ENCODE measurements at regions not wholly inside any gene's neighbourhood (a gene's known extent, or its start where the extent isn't known, plus 50 kb on each side); places are given as distances from the start of the nearest gene placed in this dataset.

DNA sequence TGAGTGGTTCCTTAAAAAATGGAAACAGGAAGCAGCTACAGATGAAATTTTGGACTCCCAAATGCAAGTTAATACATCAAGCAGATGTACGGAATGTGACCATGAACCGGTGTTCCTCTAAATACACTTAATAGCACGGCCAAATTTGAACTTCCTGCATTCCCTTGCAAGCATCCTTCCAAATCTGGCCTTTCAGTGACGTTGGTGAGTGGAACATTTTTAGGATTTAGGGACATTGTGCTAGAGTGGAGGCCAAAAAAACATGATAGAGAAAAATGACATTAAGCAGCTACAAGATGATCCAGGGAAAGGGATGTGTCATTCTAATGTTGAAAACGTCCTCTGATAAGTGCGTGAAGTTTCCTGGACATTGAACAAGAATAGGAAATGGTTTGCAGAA, 62.1 kb downstream of the CTAGE1 start:
- 65 to 69% methylated on average over 6 of the region's 6 CpGs for WGBS, 2 donors
- H3K27ac ChIP-seq (ENCODE audit: low read depth in 2 of 2, low read length in 1 of 2) = no peak overlapping the region
- H3K27me3 ChIP-seq (ENCODE audit: control insufficient read depth in 1 of 2, insufficient read depth in 2 of 2, low read length in 2 of 2) = no peaks in the 10 kb centered on the region
- H3K36me3 ChIP-seq (ENCODE audit: control insufficient read depth in 2 of 2, insufficient read depth in 2 of 2, low read length in 1 of 2) = no peaks in the 10 kb centered on the region
- no peaks in the 10 kb centered on the region for H3K9me3 ChIP-seq (ENCODE audit: control insufficient read depth in 2 of 2, insufficient read depth in 1 of 2, low read depth in 1 of 2, low read length in 1 of 2)
- H3K4me1 ChIP-seq (ENCODE audit: control insufficient read depth in 2 of 2, insufficient read depth in 2 of 2, low read length in 1 of 2) = no peaks in the 10 kb centered on the region
- no peak overlapping the region for H3K4me3 ChIP-seq (ENCODE audit: low read depth in 1 of 2, low read length in 2 of 2)

DNA sequence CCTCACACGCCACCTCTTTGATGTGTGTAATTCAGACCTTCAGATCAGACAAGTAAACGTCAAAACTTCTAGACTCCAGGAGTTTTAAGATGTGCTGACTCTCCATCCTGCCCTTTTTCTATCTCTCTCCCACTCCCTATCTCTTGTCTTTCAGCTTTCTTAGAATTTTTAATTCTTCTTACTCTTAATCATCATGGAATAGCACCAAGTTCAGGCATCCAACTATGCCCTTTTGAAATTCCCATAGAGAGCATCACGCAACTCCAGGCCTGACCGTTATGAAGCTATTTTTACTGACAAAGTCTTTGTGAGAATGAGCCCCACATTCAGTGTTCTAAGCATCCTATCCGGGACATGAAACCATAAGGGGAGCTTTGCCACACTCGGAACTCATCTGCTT, 62.6 kb downstream of the CTAGE1 start:
- 82 to 85% methylated on average over 6 of the region's 6 CpGs for WGBS, 2 donors
- Histone ChIP-seq H3K36me3 (ENCODE audit: control insufficient read depth in 2 of 2, insufficient read depth in 2 of 2, low read length in 1 of 2) (no peaks in the 10 kb centered on the region), H3K9me3 (ENCODE audit: control insufficient read depth in 2 of 2, insufficient read depth in 1 of 2, low read depth in 1 of 2, low read length in 1 of 2) (no peaks in the 10 kb centered on the region), H3K4me1 (ENCODE audit: control insufficient read depth in 2 of 2, insufficient read depth in 2 of 2, low read length in 1 of 2) (no peaks in the 10 kb centered on the region), H3K4me3 (ENCODE audit: low read depth in 1 of 2, low read length in 2 of 2) (no peak overlapping the region), H3K27ac (ENCODE audit: low read depth in 2 of 2, low read length in 1 of 2) (no peak overlapping the region), H3K27me3 (ENCODE audit: control insufficient read depth in 1 of 2, insufficient read depth in 2 of 2, low read length in 2 of 2) (no peaks in the 10 kb centered on the region)

DNA sequence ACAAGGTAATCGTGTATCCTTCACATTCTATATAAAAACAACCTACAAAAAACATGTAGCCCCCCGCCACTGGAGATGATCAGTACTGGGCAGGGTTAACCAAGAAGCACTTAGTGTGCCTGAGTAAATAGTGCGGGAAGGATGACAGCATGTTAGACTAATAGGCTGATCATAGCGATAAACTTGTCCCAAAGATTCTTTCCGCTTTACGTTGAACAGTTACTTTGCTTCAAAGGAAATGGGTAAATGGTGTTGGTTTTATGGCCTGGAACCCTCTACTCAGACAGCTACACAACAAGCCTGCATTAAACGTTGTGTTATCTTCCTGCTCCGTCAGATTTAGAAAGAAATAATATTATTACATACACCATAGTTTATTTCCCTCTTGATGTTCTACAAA, 67.7 kb downstream of the CTAGE1 start:
- Histone ChIP-seq H3K36me3 (ENCODE audit: control insufficient read depth in 2 of 2, insufficient read depth in 2 of 2, low read length in 1 of 2) (no peaks in the 10 kb centered on the region), H3K4me1 (ENCODE audit: control insufficient read depth in 2 of 2, insufficient read depth in 2 of 2, low read length in 1 of 2) (peaks cover 0 to 3% of the 10 kb centered on the region in 2 donors), H3K27ac (ENCODE audit: low read depth in 2 of 2, low read length in 1 of 2) (no peak overlapping the region), H3K27me3 (ENCODE audit: control insufficient read depth in 1 of 2, insufficient read depth in 2 of 2, low read length in 2 of 2) (no peaks in the 10 kb centered on the region), H3K4me3 (ENCODE audit: low read depth in 1 of 2, low read length in 2 of 2) (no peak overlapping the region), H3K9me3 (ENCODE audit: control insufficient read depth in 2 of 2, insufficient read depth in 1 of 2, low read depth in 1 of 2, low read length in 1 of 2) (no peaks in the 10 kb centered on the region)
- 80 to 84% methylated on average over 8 of the region's 8 CpGs for WGBS, 2 donors

DNA sequence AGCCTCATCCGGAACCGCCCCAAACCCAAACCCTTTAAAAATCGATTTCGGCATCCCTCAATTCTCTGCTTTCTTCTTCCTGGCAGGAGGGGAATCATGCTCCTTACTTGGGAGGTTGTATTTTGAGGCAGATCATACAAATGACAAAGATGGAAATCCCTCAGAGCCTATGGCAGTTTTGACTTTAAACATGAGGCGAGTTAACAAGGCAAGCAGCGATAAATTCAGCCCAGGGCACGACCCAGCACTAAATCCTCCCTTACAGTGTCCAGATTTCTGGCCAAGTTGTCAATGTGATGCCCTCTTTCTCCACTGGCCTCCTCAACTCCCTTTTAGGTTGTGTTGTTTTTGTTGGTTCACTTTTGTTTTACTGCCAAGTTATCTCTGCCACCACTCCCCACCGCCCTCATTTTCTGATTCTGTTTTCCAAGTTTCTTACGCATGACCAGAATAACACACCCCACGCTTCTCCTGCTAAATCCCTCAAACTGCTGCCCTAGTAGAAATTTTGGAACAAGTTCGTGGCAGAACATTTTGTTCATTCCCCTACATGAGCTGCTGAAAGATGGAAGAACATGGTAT, 68.3 kb downstream of the CTAGE1 start:
- WGBS, 2 donors = 45 to 48% methylated on average over 11 of the region's 11 CpGs
- peaks cover 0 to 3% of the 10 kb centered on the region in 2 donors for H3K4me1 ChIP-seq (ENCODE audit: control insufficient read depth in 2 of 2, insufficient read depth in 2 of 2, low read length in 1 of 2)
- H3K4me3 ChIP-seq (ENCODE audit: low read depth in 1 of 2, low read length in 2 of 2) = peak overlapping the region; percentile 40 to 49

DNA sequence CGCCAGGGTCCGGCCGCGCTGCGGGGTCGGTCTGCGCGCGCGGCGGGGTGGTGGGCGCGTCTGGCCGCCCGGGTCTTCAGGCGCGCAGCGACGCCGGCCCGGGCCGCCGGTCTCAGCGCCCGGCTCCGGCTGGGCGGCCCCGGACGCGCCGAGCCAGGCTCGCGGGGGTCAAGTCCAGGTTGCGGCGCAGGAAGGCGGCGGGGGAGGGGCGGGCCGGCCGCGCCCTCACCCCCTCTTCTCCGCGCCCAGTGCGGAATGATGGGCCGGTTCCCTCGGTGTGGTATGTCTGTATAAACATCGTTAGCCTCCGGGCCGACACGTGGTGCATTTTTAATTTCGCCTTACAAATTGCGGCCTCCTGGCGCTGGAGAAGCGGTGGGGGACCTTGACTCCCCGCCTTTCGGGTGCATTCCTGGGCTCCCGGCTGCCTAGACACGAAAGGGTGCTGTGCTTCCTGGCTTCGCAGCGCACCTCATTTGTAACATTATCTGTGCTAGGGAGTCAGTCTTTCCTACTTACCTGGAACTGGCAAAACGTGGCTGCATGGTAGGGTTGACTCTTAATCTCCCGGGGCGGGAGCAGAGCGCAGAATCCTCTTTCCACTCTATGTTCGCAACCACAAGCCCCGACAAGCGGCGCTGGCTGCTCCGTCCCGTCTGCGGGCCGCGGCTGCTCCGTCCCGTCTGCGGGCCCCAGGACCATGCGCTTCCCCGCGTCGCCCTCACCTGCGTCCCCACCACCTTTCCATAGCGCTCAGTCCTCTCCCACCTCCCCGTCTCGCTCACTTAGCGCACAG, 69.0 kb downstream of the CTAGE1 start:
- WGBS, 2 donors = 3 to 5% methylated on average over 82 to 85 of the region's 85 CpGs
- H3K9me3 ChIP-seq (ENCODE audit: control insufficient read depth in 2 of 2, insufficient read depth in 1 of 2, low read depth in 1 of 2, low read length in 1 of 2) = no peaks in the 10 kb centered on the region
- H3K27me3 ChIP-seq (ENCODE audit: control insufficient read depth in 1 of 2, insufficient read depth in 2 of 2, low read length in 2 of 2) = no peaks in the 10 kb centered on the region
- H3K27ac ChIP-seq (ENCODE audit: low read depth in 2 of 2, low read length in 1 of 2) = peak overlapping the region in 1 of 2 donors; percentile 14
- H3K4me3 ChIP-seq (ENCODE audit: low read depth in 1 of 2, low read length in 2 of 2) = peak overlapping the region; percentile 40 to 49
- peaks cover 0 to 3% of the 10 kb centered on the region in 2 donors for H3K4me1 ChIP-seq (ENCODE audit: control insufficient read depth in 2 of 2, insufficient read depth in 2 of 2, low read length in 1 of 2)
- no peaks in the 10 kb centered on the region for H3K36me3 ChIP-seq (ENCODE audit: control insufficient read depth in 2 of 2, insufficient read depth in 2 of 2, low read length in 1 of 2)

More for the DNA sequence above, 68.3 kb downstream of the CTAGE1 start:
- Histone ChIP-seq H3K27ac (ENCODE audit: low read depth in 2 of 2, low read length in 1 of 2) (no peak overlapping the region), H3K27me3 (ENCODE audit: control insufficient read depth in 1 of 2, insufficient read depth in 2 of 2, low read length in 2 of 2) (no peaks in the 10 kb centered on the region), H3K9me3 (ENCODE audit: control insufficient read depth in 2 of 2, insufficient read depth in 1 of 2, low read depth in 1 of 2, low read length in 1 of 2) (no peaks in the 10 kb centered on the region), H3K36me3 (ENCODE audit: control insufficient read depth in 2 of 2, insufficient read depth in 2 of 2, low read length in 1 of 2) (no peaks in the 10 kb centered on the region)

DNA sequence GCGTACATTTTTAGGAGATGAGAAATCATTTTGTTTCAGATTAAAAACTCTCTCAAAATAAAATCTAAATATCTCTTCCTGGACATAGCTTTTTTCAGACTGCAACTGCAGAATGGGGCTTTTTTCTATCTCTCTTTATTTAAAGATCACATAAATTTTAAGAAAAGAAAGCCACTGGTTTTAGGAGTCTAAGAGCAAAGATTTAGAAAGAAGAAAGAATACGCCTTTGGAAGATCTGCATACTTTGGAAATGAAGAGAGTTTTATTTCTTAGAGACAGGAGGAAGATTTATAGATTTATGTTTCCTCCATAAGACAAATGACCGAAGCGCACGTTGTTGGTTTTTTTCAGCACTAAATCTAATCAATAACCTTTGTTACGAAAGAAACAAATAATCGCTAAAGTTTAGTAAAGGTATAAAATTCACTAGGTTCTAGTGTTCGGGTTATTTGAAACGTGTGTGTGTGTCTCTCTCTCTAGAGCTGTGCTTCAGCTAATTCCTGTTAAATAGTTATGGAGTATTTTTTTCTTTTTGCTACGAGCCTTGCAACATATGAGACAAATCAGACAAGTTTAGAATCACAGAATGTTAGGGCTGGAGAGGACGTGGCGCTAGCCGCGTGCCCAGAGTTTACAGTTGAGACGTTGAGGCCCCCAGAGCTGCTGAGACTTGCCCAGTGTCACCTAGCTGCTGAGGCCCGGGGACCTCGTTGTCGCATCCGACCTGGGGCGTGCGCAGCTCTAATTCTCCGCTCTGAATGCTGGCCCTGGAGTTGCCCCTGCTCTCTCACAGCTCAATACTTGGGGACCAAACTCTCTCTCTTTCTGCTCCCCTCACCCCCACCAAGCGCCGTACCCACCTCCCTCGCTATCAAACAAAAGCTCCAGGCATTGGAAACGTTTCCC, 69.9 kb downstream of the CTAGE1 start:
- H3K27me3 ChIP-seq (ENCODE audit: control insufficient read depth in 1 of 2, insufficient read depth in 2 of 2, low read length in 2 of 2) = no peaks in the 10 kb centered on the region
- 24 to 30% methylated on average over 26 of the region's 26 CpGs for WGBS, 2 donors

DNA sequence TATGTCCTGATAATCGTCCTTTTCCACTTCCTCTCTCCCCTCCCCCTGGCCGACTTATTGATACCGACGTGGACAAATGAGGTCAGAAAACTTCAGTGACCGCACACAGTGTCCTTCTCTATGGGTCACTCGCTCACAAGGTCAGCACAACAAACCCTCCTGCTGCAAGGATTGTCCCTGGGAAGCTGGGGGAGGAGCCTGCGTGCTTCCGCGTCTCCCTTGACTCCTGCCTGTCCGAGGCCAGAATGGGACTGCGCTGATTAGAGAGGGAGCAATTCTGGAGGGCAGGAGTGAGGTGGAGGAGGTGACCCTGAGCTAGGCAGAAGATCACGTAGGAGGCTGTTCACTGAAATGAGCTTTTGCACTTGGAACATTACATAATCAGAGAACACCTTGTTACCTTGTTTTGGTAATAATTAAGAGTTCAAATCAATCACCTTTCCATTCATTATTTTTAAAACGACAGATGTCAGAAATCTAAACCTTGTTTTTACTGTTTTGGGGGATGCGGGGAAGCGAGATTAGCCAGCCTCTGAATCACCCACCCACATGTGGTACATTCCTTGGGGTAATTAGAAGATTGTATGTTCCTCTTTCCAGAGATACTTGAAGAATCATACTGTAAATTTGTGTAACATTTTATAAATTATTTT, 70.6 kb downstream of the CTAGE1 start:
- WGBS, 2 donors = 42 to 62% methylated on average over 15 of the region's 15 CpGs
- Histone ChIP-seq H3K4me1 (ENCODE audit: control insufficient read depth in 2 of 2, insufficient read depth in 2 of 2, low read length in 1 of 2) (peaks cover 0 to 3% of the 10 kb centered on the region in 2 donors), H3K27me3 (ENCODE audit: control insufficient read depth in 1 of 2, insufficient read depth in 2 of 2, low read length in 2 of 2) (no peaks in the 10 kb centered on the region), H3K27ac (ENCODE audit: low read depth in 2 of 2, low read length in 1 of 2) (peak overlapping the region in 1 of 2 donors; percentile 0), H3K4me3 (ENCODE audit: low read depth in 1 of 2, low read length in 2 of 2) (no peak overlapping the region), H3K9me3 (ENCODE audit: control insufficient read depth in 2 of 2, insufficient read depth in 1 of 2, low read depth in 1 of 2, low read length in 1 of 2) (no peaks in the 10 kb centered on the region), H3K36me3 (ENCODE audit: control insufficient read depth in 2 of 2, insufficient read depth in 2 of 2, low read length in 1 of 2) (no peaks in the 10 kb centered on the region)

More for the DNA sequence above, 69.9 kb downstream of the CTAGE1 start:
- Histone ChIP-seq H3K36me3 (ENCODE audit: control insufficient read depth in 2 of 2, insufficient read depth in 2 of 2, low read length in 1 of 2) (no peaks in the 10 kb centered on the region), H3K27ac (ENCODE audit: low read depth in 2 of 2, low read length in 1 of 2) (peak overlapping the region in 1 of 2 donors; percentile 14), H3K4me1 (ENCODE audit: control insufficient read depth in 2 of 2, insufficient read depth in 2 of 2, low read length in 1 of 2) (peaks cover 0 to 3% of the 10 kb centered on the region in 2 donors), H3K4me3 (ENCODE audit: low read depth in 1 of 2, low read length in 2 of 2) (peak overlapping the region; percentile 40 to 49), H3K9me3 (ENCODE audit: control insufficient read depth in 2 of 2, insufficient read depth in 1 of 2, low read depth in 1 of 2, low read length in 1 of 2) (no peaks in the 10 kb centered on the region)

DNA sequence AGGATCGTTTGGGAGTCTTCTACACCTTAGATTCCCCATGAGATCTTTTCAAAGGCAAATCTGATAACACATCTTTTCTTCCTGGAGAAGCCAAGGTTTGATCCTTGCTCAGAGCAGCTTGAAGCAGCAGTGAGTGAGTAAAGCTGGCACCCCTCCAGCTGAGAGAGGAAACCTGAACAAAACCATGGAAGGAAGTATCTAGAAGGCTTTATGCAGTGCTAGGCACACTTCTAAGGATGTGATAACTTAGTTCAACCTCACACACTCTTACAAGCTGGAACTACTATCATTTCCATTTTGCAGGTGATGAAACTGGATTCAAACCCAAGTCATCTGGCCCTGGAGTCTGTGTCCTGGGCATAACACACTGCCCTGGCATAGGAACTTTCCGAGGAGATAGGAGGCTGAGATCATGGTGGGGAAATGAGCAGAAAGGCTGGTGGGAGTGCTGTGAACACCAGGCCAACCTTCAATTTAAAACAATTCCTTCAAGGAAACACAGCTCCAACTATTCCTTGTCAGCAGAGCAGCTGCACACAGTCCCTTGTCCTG, 71.2 kb downstream of the CTAGE1 start:
- no peaks in the 10 kb centered on the region for H3K36me3 ChIP-seq (ENCODE audit: control insufficient read depth in 2 of 2, insufficient read depth in 2 of 2, low read length in 1 of 2)
- peak overlapping the region in 1 of 2 donors; percentile 20 for H3K27ac ChIP-seq (ENCODE audit: low read depth in 2 of 2, low read length in 1 of 2)
- WGBS, 2 donors = 47 to 65% methylated on average over 2 of the region's 2 CpGs
- H3K27me3 ChIP-seq (ENCODE audit: control insufficient read depth in 1 of 2, insufficient read depth in 2 of 2, low read length in 2 of 2) = no peaks in the 10 kb centered on the region
- H3K4me3 ChIP-seq (ENCODE audit: low read depth in 1 of 2, low read length in 2 of 2) = no peak overlapping the region
- peaks cover 0 to 3% of the 10 kb centered on the region in 2 donors for H3K4me1 ChIP-seq (ENCODE audit: control insufficient read depth in 2 of 2, insufficient read depth in 2 of 2, low read length in 1 of 2)
- H3K9me3 ChIP-seq (ENCODE audit: control insufficient read depth in 2 of 2, insufficient read depth in 1 of 2, low read depth in 1 of 2, low read length in 1 of 2) = no peaks in the 10 kb centered on the region

DNA sequence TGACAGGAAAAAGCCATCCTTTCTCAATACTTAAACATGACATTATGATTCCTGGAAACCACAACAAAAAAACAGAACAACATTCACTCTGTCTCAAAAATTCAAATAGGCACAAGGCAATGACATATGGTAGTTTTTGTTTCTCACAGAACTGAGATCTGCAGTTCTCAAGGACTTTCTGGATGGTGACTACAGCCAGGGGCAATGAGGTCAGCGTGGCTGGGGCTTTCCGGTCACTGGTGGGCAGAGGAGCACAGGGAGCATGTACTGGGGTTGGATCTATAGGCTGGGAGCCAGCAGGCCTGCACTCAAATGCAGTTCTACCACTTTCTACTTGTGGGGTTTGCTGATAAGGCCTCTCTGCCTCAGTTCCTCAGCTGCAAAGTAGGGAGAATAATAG, 72.0 kb downstream of the CTAGE1 start:
- no peaks in the 10 kb centered on the region for H3K27me3 ChIP-seq (ENCODE audit: control insufficient read depth in 1 of 2, insufficient read depth in 2 of 2, low read length in 2 of 2)
- peaks cover 0 to 3% of the 10 kb centered on the region in 2 donors for H3K4me1 ChIP-seq (ENCODE audit: control insufficient read depth in 2 of 2, insufficient read depth in 2 of 2, low read length in 1 of 2)
- WGBS, 2 donors = 55 to 56% methylated on average over 2 of the region's 2 CpGs
- no peak overlapping the region for H3K27ac ChIP-seq (ENCODE audit: low read depth in 2 of 2, low read length in 1 of 2)
- H3K9me3 ChIP-seq (ENCODE audit: control insufficient read depth in 2 of 2, insufficient read depth in 1 of 2, low read depth in 1 of 2, low read length in 1 of 2) = no peaks in the 10 kb centered on the region
- no peak overlapping the region for H3K4me3 ChIP-seq (ENCODE audit: low read depth in 1 of 2, low read length in 2 of 2)
- H3K36me3 ChIP-seq (ENCODE audit: control insufficient read depth in 2 of 2, insufficient read depth in 2 of 2, low read length in 1 of 2) = no peaks in the 10 kb centered on the region

Measured in esophagus (tissue), 2 donors.